ENCODE measurements at regions not wholly inside any gene's neighbourhood (a gene's known extent, or its start where the extent isn't known, plus 50 kb on each side); places are given as distances from the start of the nearest gene placed in this dataset.

- no peaks in the 10 kb centered on the region for H3K4me1 ChIP-seq (ENCODE audit: control insufficient read depth in 4 of 4, insufficient read depth in 4 of 4, low read length in 3 of 4)
- H3K27ac ChIP-seq (ENCODE audit: low read depth in 1 of 2, low read length in 2 of 2): no peak overlapping the region
- no peak for TF ChIP-seq FOXA1 (IDR thresholded peaks at IDR 0.05)
- no peaks in the 10 kb centered on the region for H3K9me3 ChIP-seq (ENCODE audit: control insufficient read depth in 4 of 4, low read length in 3 of 4)
- peaks cover 0 to 2% (median 0%) of the 10 kb centered on the region in 4 donors for H3K27me3 ChIP-seq (ENCODE audit: control insufficient read depth in 4 of 4, insufficient read depth in 4 of 4, low read length in 3 of 4)
- DNase-seq (ENCODE audit: low spot score): no peak
- no peaks in the 10 kb centered on the region for H3K36me3 ChIP-seq (ENCODE audit: control insufficient read depth in 4 of 4, insufficient read depth in 3 of 4, low read depth in 1 of 4, low read length in 3 of 4)
- 48% methylated on average over 2 of the region's 2 CpGs for WGBS
- no peak overlapping the region for H3K9ac ChIP-seq (ENCODE audit: low read depth in 1 of 2, low read length in 2 of 2)
- H3K4me3 ChIP-seq (ENCODE audit: low read depth in 1 of 3, low read length in 3 of 3): no peak overlapping the region
Observed at GRCh38 chr5:159736844-159737243, 179.4 kb upstream of the ADRA1B start.

- no peaks in the 10 kb centered on the region for H3K36me3 ChIP-seq (ENCODE audit: control insufficient read depth in 4 of 4, insufficient read depth in 3 of 4, low read depth in 1 of 4, low read length in 3 of 4)
- WGBS: 70% methylated on average over 5 of the region's 5 CpGs
- TF ChIP-seq SP1 (IDR thresholded peaks at IDR 0.05) (no peak), ZBTB33 (IDR thresholded peaks at IDR 0.05) (no peak), RXRA (IDR thresholded peaks at IDR 0.05) (no peak), GABPA (IDR thresholded peaks at IDR 0.05 in 1 of 2, conservative IDR thresholded peaks at IDR 0.05 in 1 of 2) (no peak), MAX (IDR thresholded peaks at IDR 0.05) (no peak), ATF3 (IDR thresholded peaks at IDR 0.05) (no peak), FOXA1 (IDR thresholded peaks at IDR 0.05) (no peak), TAF1 (conservative IDR thresholded peaks at IDR 0.05) (no peak), REST (IDR thresholded peaks at IDR 0.05) (no peak), HNF4G (IDR thresholded peaks at IDR 0.05) (no peak), YY1 (IDR thresholded peaks at IDR 0.05) (no peak), RAD21 (IDR thresholded peaks at IDR 0.05) (no peak), EGR1 (IDR thresholded peaks at IDR 0.05; ENCODE audit: low read depth in 2 of 2) (no peak)
Observed at GRCh38 chr5:159737263-159737662, 179.0 kb upstream of the ADRA1B start.

GRCh38 chr5:159741829-159742322 lies 174.4 kb upstream of the ADRA1B start:
- Histone ChIP-seq H3K36me3 (ENCODE audit: control insufficient read depth in 4 of 4, insufficient read depth in 3 of 4, low read depth in 1 of 4, low read length in 3 of 4) (no peaks in the 10 kb centered on the region), H3K9ac (ENCODE audit: low read depth in 1 of 2, low read length in 2 of 2) (no peak overlapping the region), H3K4me3 (ENCODE audit: low read depth in 1 of 3, low read length in 3 of 3) (no peak overlapping the region), H3K27me3 (ENCODE audit: control insufficient read depth in 4 of 4, insufficient read depth in 4 of 4, low read length in 3 of 4) (no peaks in the 10 kb centered on the region), H3K4me1 (ENCODE audit: control insufficient read depth in 4 of 4, insufficient read depth in 4 of 4, low read length in 3 of 4) (no peaks in the 10 kb centered on the region), H3K27ac (ENCODE audit: low read depth in 1 of 2, low read length in 2 of 2) (no peak overlapping the region), H3K9me3 (ENCODE audit: control insufficient read depth in 4 of 4, low read length in 3 of 4) (no peaks in the 10 kb centered on the region)
- WGBS: 87% methylated on average over 5 of the region's 5 CpGs
- no peak for DNase-seq (ENCODE audit: low spot score)
- TF ChIP-seq ZBTB33 (IDR thresholded peaks at IDR 0.05) (no peak), RXRA (IDR thresholded peaks at IDR 0.05) (no peak), ATF3 (IDR thresholded peaks at IDR 0.05) (no peak), HNF4A (conservative IDR thresholded peaks at IDR 0.05) (no peak), NR2F2 (IDR thresholded peaks at IDR 0.05) (no peak), RAD21 (IDR thresholded peaks at IDR 0.05) (no peak), EGR1 (IDR thresholded peaks at IDR 0.05; ENCODE audit: low read depth in 2 of 2) (no peak), SP1 (IDR thresholded peaks at IDR 0.05) (no peak), MAX (IDR thresholded peaks at IDR 0.05) (no peak), FOXA2 (IDR thresholded peaks at IDR 0.05) (no peak), HNF4G (IDR thresholded peaks at IDR 0.05) (no peak), TAF1 (conservative IDR thresholded peaks at IDR 0.05) (no peak), JUND (IDR thresholded peaks at IDR 0.05) (no peak)

More at GRCh38 chr5:159737263-159737662, 179.0 kb upstream of the ADRA1B start:
- no peaks in the 10 kb centered on the region for H3K9me3 ChIP-seq (ENCODE audit: control insufficient read depth in 4 of 4, low read length in 3 of 4)
- peaks cover 0 to 2% (median 0%) of the 10 kb centered on the region in 4 donors for H3K27me3 ChIP-seq (ENCODE audit: control insufficient read depth in 4 of 4, insufficient read depth in 4 of 4, low read length in 3 of 4)
- no peak overlapping the region for H3K4me3 ChIP-seq (ENCODE audit: low read depth in 1 of 3, low read length in 3 of 3)
- H3K4me1 ChIP-seq (ENCODE audit: control insufficient read depth in 4 of 4, insufficient read depth in 4 of 4, low read length in 3 of 4): no peaks in the 10 kb centered on the region
- no peak overlapping the region for H3K27ac ChIP-seq (ENCODE audit: low read depth in 1 of 2, low read length in 2 of 2)
- no peak overlapping the region for H3K9ac ChIP-seq (ENCODE audit: low read depth in 1 of 2, low read length in 2 of 2)
- no peak for DNase-seq (ENCODE audit: low spot score)
